ENCODE measurements at regions not wholly inside any gene's neighbourhood (a gene's known extent, or its start where the extent isn't known, plus 50 kb on each side); places are given as distances from the start of the nearest gene placed in this dataset.

GRCh38 chr13:62320129-62321108 lies 904.8 kb upstream of the PCDH20 start:
- Histone ChIP-seq H3K27ac (ENCODE audit: insufficient read depth, low read length) (no peak overlapping the region), H3K9me3 (ENCODE audit: control insufficient read depth, insufficient read depth, low read length) (no peaks in the 10 kb centered on the region), H3K9ac (ENCODE audit: low read depth, low read length) (no peak overlapping the region), H3K14ac (replicated peaks; ENCODE audit: low read depth, low read length) (no peak overlapping the region), H2BK15ac (ENCODE audit: low read depth, low read length) (no peak overlapping the region), H2BK120ac (ENCODE audit: low read depth, low read length) (no peak overlapping the region), H4K8ac (ENCODE audit: low read depth in 2 of 2, low read length in 2 of 2) (no peak overlapping the region), H3K56ac (ENCODE audit: extremely low read depth, insufficient read depth, low read length) (no peak overlapping the region), H2BK5ac (ENCODE audit: low read depth, low read length, poor library complexity, severe bottlenecking) (no peak overlapping the region), H2BK20ac (ENCODE audit: low read depth, low read length) (no peak overlapping the region), H3K23ac (ENCODE audit: low read depth, low read length) (no peak overlapping the region), H4K5ac (ENCODE audit: low read depth, low read length) (no peak overlapping the region), H3K4ac (ENCODE audit: low read depth, low read length) (no peak overlapping the region), H2AFZ (replicated peaks; ENCODE audit: low read length, poor library complexity) (no peak overlapping the region), H3K18ac (ENCODE audit: low read depth, low read length) (no peak overlapping the region), H2AK9ac (replicated peaks; ENCODE audit: low read depth, low read length, poor library complexity) (no peak overlapping the region), H3K4me2 (ENCODE audit: low read depth, low read length) (no peak overlapping the region), H3K79me1 (ENCODE audit: low read depth in 1 of 2, low read length in 2 of 2) (no peaks in the 10 kb centered on the region), H3K4me1 (ENCODE audit: control insufficient read depth, insufficient read depth, low read length) (no peaks in the 10 kb centered on the region), H3K27me3 (ENCODE audit: control insufficient read depth, insufficient read depth, low read length) (no peaks in the 10 kb centered on the region), H4K91ac (ENCODE audit: insufficient read depth, low read depth, low read length) (no peak overlapping the region), H2AK5ac (ENCODE audit: low read depth, low read length) (no peak overlapping the region), H3K9me1 (ENCODE audit: insufficient read depth, low read length) (no peaks in the 10 kb centered on the region), H4K20me1 (ENCODE audit: insufficient read depth, low read length) (no peaks in the 10 kb centered on the region), H3K4me3 (ENCODE audit: insufficient read depth, low read depth, low read length) (no peak overlapping the region), H3K36me3 (ENCODE audit: control insufficient read depth, insufficient read depth, low read length) (no peaks in the 10 kb centered on the region)
- intact Hi-C loops (cut with micrococcal nuclease) = loop anchor here (2.0 kb wide), 1 partner anchor 36 kb away; no protein-coding TSS in a partner anchor
- no peak for TF ChIP-seq USF2 (IDR thresholded peaks at IDR 0.05; ENCODE audit: low read depth, low read length)
- peak; percentile 82 for TF ChIP-seq RAD21 (IDR thresholded peaks at IDR 0.05; ENCODE audit: low read length)
- TF ChIP-seq CTCF (conservative IDR thresholded peaks at IDR 0.05; ENCODE audit: low read depth, low read length) = peak; percentile 86
- TF ChIP-seq MAFK (IDR thresholded peaks at IDR 0.05; ENCODE audit: low read depth, low read length) = no peak
- TF ChIP-seq ELK1 (IDR thresholded peaks at IDR 0.05; ENCODE audit: borderline replicate concordance, low read depth, low read length) = no peak
- peak; percentile 59; the same call in 1 of the 2 replicates for TF ChIP-seq SMC3 (IDR thresholded peaks at IDR 0.05; ENCODE audit: low read depth, low read length)
- TF ChIP-seq MAZ (IDR thresholded peaks at IDR 0.05; ENCODE audit: borderline replicate concordance, low read depth, low read length) = no peak
- no peak for TF ChIP-seq RCOR1 (IDR thresholded peaks at IDR 0.05; ENCODE audit: insufficient replicate concordance, low read length)
- ATAC-seq (ENCODE audit: low read depth) (peak; percentile 80), DNase-seq (peak; percentile 75)
- BruUV-seq (replicated peaks) = no TSS peak
- CTCF ChIA-PET = interaction anchor here (0.7 kb wide), 1 partner anchor 21 kb away, joined by 3 read pairs; no protein-coding TSS in a partner anchor
- POLR2A ChIA-PET (ENCODE audit: unreplicated experiment) = no interaction called here
- in situ Hi-C loops (cut with MboI; ENCODE audit: low sequenced_read_pairs) = no loop called here
- dilution Hi-C loops (cut with HindIII; ENCODE audit: low sequenced_read_pairs, unreplicated experiment) = no loop called here
- WGBS, 2 experiments (ENCODE audit: extremely low coverage in 2 of 2, insufficient read length in 1 of 2) = no CpG with 5 or more reads among the region's 4 CpGs
